Left ventricle myocardium inferior (tissue), 1 donor: ENCODE measurements at regions not wholly inside any gene's neighbourhood (a gene's known extent, or its start where the extent isn't known, plus 50 kb on each side); places are given as distances from the start of the nearest gene placed in this dataset.

Source experiments
- DNase-seq: peaks from one replicate; pipeline ENCODE4 v3.0.0-alpha.2; 2020
- H3K27ac ChIP-seq: fragments of 200-600 bp; replicated peaks from 2 replicates; pipeline ENCODE4 v1.8.0; 2021
- H3K27me3 ChIP-seq: fragments of 200-600 bp; 2 replicates; pipeline ENCODE4 v1.8.0; 2021; ENCODE audit warnings: low read depth
- H3K36me3 ChIP-seq: fragments of 200-600 bp; 2 replicates; pipeline ENCODE4 v1.8.0; 2021
- H3K4me1 ChIP-seq: fragments of 200-600 bp; 2 replicates; pipeline ENCODE4 v1.8.0; 2021
- H3K4me3 ChIP-seq: fragments of 200-600 bp; 2 replicates; pipeline ENCODE4 v1.8.0; 2021; ENCODE audit warnings: mild to moderate bottlenecking, moderate library complexity
- H3K9me3 ChIP-seq: fragments of 200-600 bp; replicated peaks from 2 replicates; pipeline ENCODE4 v1.8.0; 2021
- CTCF ChIP-seq: fragments of 200-600 bp; IDR thresholded peaks from 2 replicates; pipeline ENCODE4 v1.8.0; 2021; ENCODE audit warnings: antibody characterized with exemption, mild to moderate bottlenecking, borderline replicate concordance
- intact Hi-C: fragments of 100-400 bp; cut with micrococcal nuclease; formaldehyde crosslinking; loops from one replicate; pipeline ENCODE4 v1.11.0; 2022
- donor health status: DM: no; HTN: yes; CAD: no; lungs with severe emphysema.

DNA sequence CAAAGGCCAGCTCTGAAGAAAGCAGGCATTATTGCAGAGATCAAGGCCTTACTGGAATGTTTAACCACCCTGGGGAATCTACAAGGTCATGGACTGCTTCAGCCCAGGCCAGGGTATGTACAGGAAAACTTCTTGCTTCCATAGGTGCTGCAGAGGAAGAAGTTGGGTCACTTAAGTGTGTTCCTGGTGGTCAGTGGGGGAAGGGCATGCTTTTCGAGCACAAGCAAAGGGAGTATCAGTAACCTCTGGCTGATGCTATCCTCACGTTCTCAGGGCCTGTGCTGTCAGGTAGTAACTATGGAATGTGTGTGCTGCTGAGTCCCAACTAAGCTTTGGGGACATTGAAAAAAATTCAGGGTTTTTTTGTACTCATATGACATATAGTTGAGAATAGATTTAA, 234.0 kb upstream of the SP4 start:
- Histone ChIP-seq H3K27me3 (peaks cover 3% of the 10 kb centered on the region), H3K9me3 (no peaks in the 10 kb centered on the region), H3K4me3 (no peak overlapping the region), H3K4me1 (no peaks in the 10 kb centered on the region), H3K36me3 (no peaks in the 10 kb centered on the region), H3K27ac (no peak overlapping the region)
- no peak for DNase-seq
- TF ChIP-seq CTCF = no peak
- intact Hi-C loops = no loop called here

DNA sequence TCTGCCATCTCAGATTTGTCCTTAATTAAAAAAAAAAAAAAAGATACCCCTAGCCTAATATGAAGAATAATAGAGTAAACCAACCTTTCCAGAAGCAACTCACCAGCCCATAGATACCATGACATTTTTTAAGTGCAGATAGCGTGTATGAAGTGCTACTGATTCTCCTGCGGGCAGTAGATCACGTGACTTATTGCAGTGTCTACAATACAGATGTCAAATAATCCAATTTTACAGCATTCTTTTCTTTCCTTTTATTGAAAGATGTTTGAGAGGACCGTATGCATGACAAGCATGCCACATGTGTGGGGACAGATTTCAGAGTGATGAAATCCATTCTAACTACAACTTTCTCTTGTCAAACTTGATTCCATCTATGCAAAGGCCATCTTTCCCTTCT, 232.9 kb upstream of the SP4 start:
- no peak for DNase-seq
- Histone ChIP-seq H3K36me3 (no peaks in the 10 kb centered on the region), H3K4me3 (no peak overlapping the region), H3K4me1 (no peaks in the 10 kb centered on the region), H3K27ac (no peak overlapping the region), H3K27me3 (no peaks in the 10 kb centered on the region), H3K9me3 (no peaks in the 10 kb centered on the region)
- no peak for TF ChIP-seq CTCF
- intact Hi-C loops = no loop called here

- Histone ChIP-seq H3K36me3 (no peaks in the 10 kb centered on the region), H3K27me3 (no peaks in the 10 kb centered on the region), H3K4me3 (no peak overlapping the region), H3K27ac (no peak overlapping the region), H3K9me3 (no peaks in the 10 kb centered on the region), H3K4me1 (no peaks in the 10 kb centered on the region)
- no peak for TF ChIP-seq CTCF
- intact Hi-C loops = no loop called here
- DNase-seq = no peak
Observed at GRCh38 chr7:21198921-21199320, 229.0 kb upstream of the SP4 start.

- intact Hi-C loops = no loop called here
Observed at GRCh38 chr7:21200503-21200902, 227.4 kb upstream of the SP4 start.

DNA sequence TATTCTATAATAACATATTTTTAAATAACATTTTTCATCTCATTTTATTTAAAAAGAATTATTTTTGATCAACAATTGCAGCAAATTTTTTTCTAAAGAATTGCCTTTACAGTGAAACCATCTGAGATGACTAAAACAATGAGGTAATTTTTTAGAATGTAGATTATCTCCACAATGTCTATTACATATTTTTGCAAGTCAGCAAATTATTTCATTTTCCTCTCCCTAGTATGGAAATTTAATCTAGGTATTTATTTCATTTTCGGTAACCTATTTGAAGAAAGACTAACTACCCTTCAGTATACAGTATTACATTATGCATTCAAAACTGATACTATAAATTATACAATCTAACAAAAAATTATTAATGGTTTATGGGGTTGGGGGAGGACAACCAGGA, 213.2 kb upstream of the SP4 start:
- H3K9me3 ChIP-seq = no peaks in the 10 kb centered on the region
- no peaks in the 10 kb centered on the region for H3K36me3 ChIP-seq
- H3K4me3 ChIP-seq = no peak overlapping the region
- no peak for DNase-seq
- H3K4me1 ChIP-seq = no peaks in the 10 kb centered on the region
- no peak overlapping the region for H3K27ac ChIP-seq
- no peak for TF ChIP-seq CTCF
- intact Hi-C loops = no loop called here
- no peaks in the 10 kb centered on the region for H3K27me3 ChIP-seq

More at GRCh38 chr7:21200503-21200902, 227.4 kb upstream of the SP4 start:
- H3K4me1 ChIP-seq = no peaks in the 10 kb centered on the region
- no peak for DNase-seq
- H3K27ac ChIP-seq = no peak overlapping the region
- no peaks in the 10 kb centered on the region for H3K9me3 ChIP-seq
- no peak for TF ChIP-seq CTCF
- no peaks in the 10 kb centered on the region for H3K27me3 ChIP-seq
- no peaks in the 10 kb centered on the region for H3K36me3 ChIP-seq
- H3K4me3 ChIP-seq = no peak overlapping the region

- no peaks in the 10 kb centered on the region for H3K4me1 ChIP-seq
- H3K9me3 ChIP-seq = no peaks in the 10 kb centered on the region
- no peaks in the 10 kb centered on the region for H3K36me3 ChIP-seq
- intact Hi-C loops = no loop called here
- no peaks in the 10 kb centered on the region for H3K27me3 ChIP-seq
- TF ChIP-seq CTCF = no peak
- DNase-seq = no peak
- no peak overlapping the region for H3K27ac ChIP-seq
- no peak overlapping the region for H3K4me3 ChIP-seq
Observed at GRCh38 chr7:21215307-21215706, 212.6 kb upstream of the SP4 start.
